K562 (cell line): ENCODE measurements at regions not wholly inside any gene's neighbourhood (a gene's known extent, or its start where the extent isn't known, plus 50 kb on each side); places are given as distances from the start of the nearest gene placed in this dataset.

Experiments used
- ATAC-seq: fragments of 200-7000 bp; cut with Tn5 transposase; 3 replicates; pipeline ENCODE4 v1.9.1; 2020; ENCODE audit warnings: moderate library complexity
- BruUV-seq: library from RNA; stranded (reverse); fragments of 400-500 nt; replicated peaks from 2 replicates; lab custom pipeline; 2021; lab: Mats Ljungman, UMichigan
- CTCF ChIA-PET: fragments of 300-600 bp; formaldehyde crosslinking; extraction: SDS; loops from one replicate; lab custom pipeline; 2021; ENCODE audit warnings: low intra/inter-chr PET ratio; lab: Yijun Ruan, JAX
- POLR2A ChIA-PET: fragments of 300-600, 350-650 bp; sonication (Branson Sonifier 250); formaldehyde crosslinking; extraction: SDS; loops from one replicate; lab custom pipeline; 2021; ENCODE audit warnings: antibody characterized with exemption, inconsistent platforms; lab: Yijun Ruan, JAX
- DNase-seq, 4 experiments: peaks; one replicate each; pipeline versions ENCODE4 v3.0.0 to v3.0.0-alpha.2; 2011 to 2018; ENCODE audit warnings: low spot score in 3 of 4, mixed read lengths in 3 of 4; ENCODE audit errors: extremely low read depth in 1 of 4
- FAIRE-seq: peaks from 2 replicates; lab custom pipeline; 2011; peaks lifted over from hg19 to GRCh38; lab: Jason Lieb, UNC
- H2AFZ ChIP-seq: 2 replicates; pipeline ENCODE4 v1.6.0; 2011; ENCODE audit warnings: low read depth, low read length, control low read depth, inconsistent platforms
- H3K27ac ChIP-seq: fragments of 200-600 bp; 3 replicates; pipeline ENCODE4 v1.8.0; 2011; ENCODE audit warnings: low read depth, mild to moderate bottlenecking, control low read depth, inconsistent platforms, low read length, moderate library complexity, mixed read lengths; ENCODE audit errors: extremely low read depth
- H3K27me3 ChIP-seq, 2 experiments: fragments of 300-600 bp in 1 of 2; 2 replicates in 1 of 2; 3 replicates in 1 of 2; pipeline versions ENCODE4 v1.6.0 to v1.8.0; 2011; ENCODE audit warnings: inconsistent platforms in 2 of 2, low read length in 2 of 2, mild to moderate bottlenecking in 1 of 2, mixed read lengths in 1 of 2, moderate library complexity in 1 of 2; ENCODE audit not compliant: control insufficient read depth in 2 of 2, insufficient read depth in 2 of 2
- H3K36me3 ChIP-seq: fragments of 300-600 bp; 3 replicates; pipeline ENCODE4 v1.8.0; 2011; ENCODE audit warnings: mild to moderate bottlenecking, low read length, inconsistent platforms; ENCODE audit not compliant: control insufficient read depth, insufficient read depth
- H3K4me1 ChIP-seq, 2 experiments: fragments of 200-600 bp in 1 of 2; replicated peaks in 1 of 2; 2 replicates in 1 of 2; 3 replicates in 1 of 2; pipeline versions ENCODE4 v1.5.1 to v1.8.0; 2011; ENCODE audit warnings: inconsistent platforms in 2 of 2, low read length in 2 of 2, mild to moderate bottlenecking in 1 of 2, mixed read lengths in 1 of 2, moderate library complexity in 1 of 2; ENCODE audit not compliant: control insufficient read depth in 2 of 2, insufficient read depth in 2 of 2
- H3K4me2 ChIP-seq: 2 replicates; pipeline ENCODE4 v1.6.1; 2011; ENCODE audit warnings: low read length, control low read depth, inconsistent platforms, mixed read lengths; ENCODE audit not compliant: insufficient read depth
- H3K4me3 ChIP-seq: fragments of 200-600 bp; sonication (generic), shearing (Covaris generic); 2 replicates; pipeline ENCODE4 v1.5.1; 2016; ENCODE audit warnings: control low read depth, inconsistent platforms
- H3K79me2 ChIP-seq: fragments of 200-600 bp; 3 replicates; pipeline ENCODE4 v1.8.0; 2011; ENCODE audit warnings: low read length, inconsistent platforms; ENCODE audit not compliant: control insufficient read depth, insufficient read depth
- H3K9ac ChIP-seq, 2 experiments: 2 replicates each; pipeline versions ENCODE4 v1.6.0 to v1.6.1; 2011; ENCODE audit warnings: low read depth in 2 of 2, low read length in 2 of 2, control low read depth in 1 of 2, inconsistent platforms in 1 of 2, mild to moderate bottlenecking in 1 of 2, mixed read lengths in 1 of 2; ENCODE audit not compliant: insufficient read depth in 1 of 2
- H3K9me1 ChIP-seq: one replicate; pipeline ENCODE4 v1.6.0; 2011; ENCODE audit warnings: inconsistent platforms, mild to moderate bottlenecking, low read length, moderate library complexity; ENCODE audit not compliant: control insufficient read depth, insufficient read depth
- H3K9me3 ChIP-seq: replicated peaks from 2 replicates; pipeline ENCODE4 v1.5.1; 2011; ENCODE audit warnings: low read depth, low read length, inconsistent platforms; ENCODE audit not compliant: control insufficient read depth, insufficient read depth
- H4K20me1 ChIP-seq: replicated peaks from 2 replicates; pipeline ENCODE4 v1.6.1; 2011; ENCODE audit warnings: low read length, inconsistent platforms, mixed read lengths; ENCODE audit not compliant: control insufficient read depth, insufficient read depth
- AFF4 ChIP-seq: sonication (generic); formaldehyde crosslinking; IDR thresholded peaks from 2 replicates; pipeline ENCODE4 v1.8.0; 2023; ENCODE audit warnings: mild to moderate bottlenecking, missing genetic modification reagents
- ARHGAP35 ChIP-seq: fragments of 450-650 bp; IDR thresholded peaks from 2 replicates; pipeline ENCODE4 v1.6.1; 2018; ENCODE audit not compliant: partially characterized antibody
- CBX5 ChIP-seq: IDR thresholded peaks from 2 replicates; pipeline ENCODE4 v1.6.1; 2014; ENCODE audit warnings: low read depth, borderline replicate concordance
- ESRRB ChIP-seq: fragments of 250-450 bp; sonication (Bioruptor Pico); IDR thresholded peaks from 2 replicates; pipeline ENCODE4 v1.5.0; 2020; ENCODE audit warnings: mild to moderate bottlenecking, moderate library complexity, borderline replicate concordance
- HDAC6 ChIP-seq: IDR thresholded peaks from 2 replicates; pipeline ENCODE4 v1.6.1; 2012; ENCODE audit warnings: low read depth, mild to moderate bottlenecking, control low read depth, inconsistent platforms, low read length, moderate library complexity
- ILK ChIP-seq: fragments of 450-650 bp; IDR thresholded peaks from 2 replicates; pipeline ENCODE4 v1.6.1; 2016; ENCODE audit warnings: missing genetic modification characterization, low read depth, mild to moderate bottlenecking, missing compliant biosample characterization, moderate library complexity, borderline replicate concordance
- MEF2D ChIP-seq: conservative IDR thresholded peaks from 2 replicates; pipeline ENCODE4 v1.6.1; 2016; ENCODE audit warnings: low read depth, missing genetic modification characterization, missing compliant biosample characterization
- POLR2A ChIP-seq: fragments of 450-650 bp; conservative IDR thresholded peaks from 2 replicates; pipeline ENCODE4 v1.6.1; 2016
- RAD51 ChIP-seq: fragments of 450-650 bp; IDR thresholded peaks from 2 replicates; pipeline ENCODE4 v1.7.1; 2016; ENCODE audit warnings: low read depth, mild to moderate bottlenecking, borderline replicate concordance
- SAFB ChIP-seq: fragments of 200-400 bp; formaldehyde crosslinking; IDR thresholded peaks from 2 replicates; pipeline ENCODE4 v1.6.1; 2017; ENCODE audit warnings: low read depth, low read length, borderline replicate concordance
- TRIM25 ChIP-seq: fragments of 450-650 bp; IDR thresholded peaks from 2 replicates; pipeline ENCODE4 v1.7.0; 2016; ENCODE audit warnings: borderline replicate concordance
- YY1 ChIP-seq, 3 experiments: IDR thresholded peaks; 2 replicates each; pipeline ENCODE4 v1.6.1; 2011; ENCODE audit warnings: low read length in 2 of 3, mild to moderate bottlenecking in 2 of 3, moderate library complexity in 2 of 3, borderline replicate concordance in 1 of 3, control low read depth in 1 of 3, low read depth in 1 of 3; ENCODE audit not compliant: insufficient read depth in 3 of 3, insufficient replicate concordance in 2 of 3, control insufficient read depth in 1 of 3, insufficient read length in 1 of 3; ENCODE audit errors: extremely low read depth in 1 of 3
- ZBTB8A ChIP-seq: fragments of 450-650 bp; IDR thresholded peaks from 2 replicates; pipeline ENCODE4 v1.6.1; 2018; ENCODE audit warnings: mild to moderate bottlenecking, moderate library complexity; ENCODE audit not compliant: partially characterized antibody
- ZKSCAN1 ChIP-seq: fragments of 150-350 bp; IDR thresholded peaks from 2 replicates; pipeline ENCODE4 v1.6.1; 2016; ENCODE audit warnings: low read depth, low read length
- ZNF780A ChIP-seq: fragments of 250-450 bp; sonication (Bioruptor Pico); IDR thresholded peaks from 2 replicates; pipeline ENCODE4 v1.5.0; 2021; ENCODE audit warnings: mild to moderate bottlenecking
- WGBS: fragments of 100-300 bp; shearing (Covaris generic); methylation state at CpG from one replicate; pipeline ENCODE4 v1.1.6; 2016; ENCODE audit warnings: low coverage, mixed read lengths; ENCODE audit not compliant: insufficient coverage; ENCODE audit errors: missing lambda C conversion rate; 5-methylcytosine and 5-hydroxymethylcytosine counted together
- in situ Hi-C: fragments of 300-500 bp; cut with MboI; formaldehyde crosslinking; loops from 4 replicates; pipeline ENCODE4 v1.15.0; 2018; ENCODE audit warnings: inconsistent platforms, mixed read lengths
- intact Hi-C: fragments of 100-400 bp; cut with micrococcal nuclease; formaldehyde crosslinking; loops from 2 replicates; pipeline ENCODE4 v1.14.2; 2022

GRCh38 chr5:97554977-97555643 is 372.1 kb upstream of the RIOK2 start (continued):
- TF ChIP-seq TRIM25, result no peak
- no peak for TF ChIP-seq ARHGAP35
- no peak for TF ChIP-seq ESRRB (CRISPR knock-in tag)
- TF ChIP-seq ILK (tag), result no peak
- no peak for TF ChIP-seq POLR2A
- no peak for TF ChIP-seq CBX5
- TF ChIP-seq HDAC6, result no peak
- TF ChIP-seq, all 486 proteins: peak for 0

GRCh38 chr5:97555644-97555981 is 372.6 kb upstream of the RIOK2 start:
- BruUV-seq, result no TSS peak
- Histone ChIP-seq H3K4me1 (no peaks in the 10 kb centered on the region), H3K9ac (no peak overlapping the region), H3K79me2 (no peaks in the 10 kb centered on the region), H4K20me1 (no peaks in the 10 kb centered on the region), H2AFZ (no peak overlapping the region), H3K4me3 (no peak overlapping the region), H3K36me3 (no peaks in the 10 kb centered on the region), H3K27me3 (no peaks in the 10 kb centered on the region), H3K9me1 (no peaks in the 10 kb centered on the region), H3K9me3 (no peaks in the 10 kb centered on the region), H3K27ac (no peak overlapping the region), H3K4me2 (no peak overlapping the region)
- FAIRE-seq (no peak), DNase-seq (no peak), ATAC-seq (no peak)
- in situ Hi-C loops (no loop called here), intact Hi-C loops (no loop called here)
- ChIA-PET CTCF (no interaction called here), POLR2A (no interaction called here)
- WGBS, result 0% methylated on average over 1 of the region's 1 CpG
- TF ChIP-seq ZKSCAN1 (no peak), ZBTB8A (no peak), ZNF780A (CRISPR knock-in tag) (no peak), MEF2D (tag) (no peak), AFF4 (CRISPR knock-in tag) (no peak), RAD51 (no peak), SAFB (no peak), HDAC6 (no peak), YY1 (IDR thresholded peaks at IDR 0.05; ENCODE audit: borderline replicate concordance in 1 of 3, control insufficient read depth in 1 of 3, extremely low read depth in 1 of 3, insufficient read depth in 3 of 3, insufficient read length in 1 of 3, insufficient replicate concordance in 2 of 3, low read depth in 1 of 3, low read length in 2 of 3) (no peak)
